T-cell (primary cell): ENCODE measurements at regions not wholly inside any gene's neighbourhood (a gene's known extent, or its start where the extent isn't known, plus 50 kb on each side); places are given as distances from the start of the nearest gene placed in this dataset.

ENCODE experiments used
- ATAC-seq, 4 experiments: fragments of 200-7000 bp in 3 of 4; fragments of 150-1000 bp in 1 of 4; cut with Tn5 transposase; replicated peaks in 1 of 4; 1 replicate in 3 of 4; 2 replicates in 1 of 4; pipeline ENCODE4 v1.10.0; 2021; ENCODE audit warnings: moderate library complexity in 3 of 4, mild to moderate bottlenecking in 2 of 4, moderate number of reproducible peaks in 1 of 4
- CTCF ChIA-PET, 2 donors: fragments of 300-600 bp; sonication (Branson Sonifier 250); formaldehyde crosslinking; loops; one replicate each; lab custom pipeline; 2022; ENCODE audit warnings: antibody characterized with exemption in 2 of 2; lab: Charles Lee
- POLR2A ChIA-PET, 2 donors: fragments of 300-600 bp; sonication (Branson Sonifier 250); formaldehyde crosslinking; loops; one replicate each; lab custom pipeline; 2022; ENCODE audit warnings: antibody characterized with exemption in 2 of 2; lab: Charles Lee
- DNase-seq, 35 experiments: peaks; one replicate each; pipeline versions ENCODE4 v3.0.0 to v3.0.0-alpha.2; 2013 to 2023
- H3K27ac ChIP-seq: one replicate; pipeline ENCODE4 v1.5.1; 2013; ENCODE audit warnings: low read length
- H3K27me3 ChIP-seq, 2 experiments: replicated peaks in 1 of 2; 1 replicate in 1 of 2; 2 replicates in 1 of 2; pipeline versions ENCODE4 v1.6.1 to v1.7.0; 2013; ENCODE audit warnings: low read length in 1 of 2, mixed read lengths in 1 of 2; ENCODE audit not compliant: control insufficient read depth in 2 of 2, insufficient read depth in 2 of 2; ENCODE audit errors: extremely low read depth in 1 of 2
- H3K36me3 ChIP-seq, 2 donors: 1 replicate in 1 of 2; 2 replicates in 1 of 2; pipeline versions ENCODE4 v1.6.1 to v1.7.0; 2013; ENCODE audit warnings: low read length in 1 of 2; ENCODE audit not compliant: control insufficient read depth in 2 of 2, insufficient read depth in 1 of 2; ENCODE audit errors: extremely low read depth in 1 of 2
- H3K4me1 ChIP-seq, 2 experiments: 1 replicate in 1 of 2; 2 replicates in 1 of 2; pipeline versions ENCODE4 v1.6.1 to v1.7.0; 2013; ENCODE audit warnings: low read length in 2 of 2, mixed read lengths in 1 of 2; ENCODE audit not compliant: insufficient read depth in 2 of 2, control insufficient read depth in 1 of 2; ENCODE audit errors: extremely low read depth in 1 of 2
- H3K4me3 ChIP-seq, 2 donors: 1 replicate in 1 of 2; 2 replicates in 1 of 2; pipeline versions ENCODE4 v1.5.1 to v1.7.0; 2013; ENCODE audit warnings: mild to moderate bottlenecking in 2 of 2, low read length in 1 of 2, moderate library complexity in 1 of 2; ENCODE audit not compliant: control insufficient read depth in 1 of 2; ENCODE audit errors: extremely low read depth in 1 of 2
- H3K9me3 ChIP-seq: 2 replicates; pipeline ENCODE4 v1.7.0; 2013
- H3K27ac Mint-ChIP-seq, 2 donors: one replicate each; pipeline ENCODE4 v1.8.0; 2020 to 2021; ENCODE audit warnings: mild to moderate bottlenecking in 2 of 2, mixed read lengths in 2 of 2
- H3K27me3 Mint-ChIP-seq, 2 donors: one replicate each; pipeline ENCODE4 v1.8.0; 2021 to 2022; ENCODE audit warnings: mixed read lengths in 2 of 2
- H3K36me3 Mint-ChIP-seq: one replicate; pipeline ENCODE4 v1.8.0; 2021; ENCODE audit warnings: mixed read lengths
- H3K4me1 Mint-ChIP-seq, 3 donors: one replicate each; pipeline ENCODE4 v1.8.0; 2020 to 2022; ENCODE audit warnings: mixed read lengths in 3 of 3, mild to moderate bottlenecking in 1 of 3
- H3K4me3 Mint-ChIP-seq, 3 donors: one replicate each; pipeline ENCODE4 v1.8.0; 2020 to 2022; ENCODE audit warnings: mild to moderate bottlenecking in 3 of 3, mixed read lengths in 3 of 3, moderate library complexity in 3 of 3
- H3K9me3 Mint-ChIP-seq, 3 donors: one replicate each; pipeline ENCODE4 v1.8.0; 2020 to 2022; ENCODE audit warnings: mixed read lengths in 3 of 3
- WGBS: methylation state at CpG from one replicate; pipeline ENCODE4 v1.1.5; 2013; ENCODE audit warnings: missing lambda C conversion rate; ENCODE audit not compliant: insufficient coverage; 5-methylcytosine and 5-hydroxymethylcytosine counted together

DNA sequence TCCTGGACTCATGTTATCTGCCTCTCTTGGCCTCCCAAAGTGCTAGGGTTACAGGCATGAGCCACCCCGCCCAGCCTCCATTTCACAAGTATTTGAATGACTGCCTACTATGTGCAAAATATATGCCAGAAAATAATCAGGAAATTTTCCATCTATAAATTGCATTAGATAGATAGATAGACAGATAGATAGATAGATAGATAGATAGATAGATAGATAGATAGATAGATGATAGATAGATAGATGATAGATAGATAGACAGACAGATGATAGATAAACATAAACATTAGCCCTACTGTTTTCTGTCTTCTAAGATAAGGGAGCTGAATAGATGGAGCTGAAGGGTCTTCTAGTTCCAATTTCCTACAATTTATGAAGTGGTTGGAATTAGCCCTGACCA is 87.4 kb upstream of the TRIM2 start:
- H3K36me3 Mint-ChIP-seq, result no peaks in the 10 kb centered on the region
- Histone ChIP-seq H3K27me3 (no peaks in the 10 kb centered on the region), H3K36me3 (no peaks in the 10 kb centered on the region), H3K9me3 (no peaks in the 10 kb centered on the region), H3K4me3 (no peak overlapping the region), H3K27ac (peak overlapping the region; percentile 88), H3K4me1 (peaks cover 43 to 62% of the 10 kb centered on the region in 2 experiments)
- H3K9me3 Mint-ChIP-seq, result no peaks in the 10 kb centered on the region
- ChIA-PET CTCF (interaction anchor here (0.6 to 5.4 kb wide), 4 partner anchors 10 to 34 kb away, joined by 3 to 59 read pairs (median 12); no protein-coding TSS in a partner anchor), POLR2A (interaction anchor here in 1 of 2 donors (0.5 kb wide), 1 partner anchor 632 kb away, joined by 3 read pairs; no protein-coding TSS in a partner anchor)
- ATAC-seq, result no peak
- H3K4me1 Mint-ChIP-seq, result peaks cover 0 to 8% (median 0%) of the 10 kb centered on the region in 3 donors
- no peak for DNase-seq
- no peaks in the 10 kb centered on the region for H3K27me3 Mint-ChIP-seq
- H3K27ac Mint-ChIP-seq, result no peak overlapping the region
- no peak overlapping the region for H3K4me3 Mint-ChIP-seq
- no CpG with 5 or more reads among the region's 1 CpG for WGBS

DNA sequence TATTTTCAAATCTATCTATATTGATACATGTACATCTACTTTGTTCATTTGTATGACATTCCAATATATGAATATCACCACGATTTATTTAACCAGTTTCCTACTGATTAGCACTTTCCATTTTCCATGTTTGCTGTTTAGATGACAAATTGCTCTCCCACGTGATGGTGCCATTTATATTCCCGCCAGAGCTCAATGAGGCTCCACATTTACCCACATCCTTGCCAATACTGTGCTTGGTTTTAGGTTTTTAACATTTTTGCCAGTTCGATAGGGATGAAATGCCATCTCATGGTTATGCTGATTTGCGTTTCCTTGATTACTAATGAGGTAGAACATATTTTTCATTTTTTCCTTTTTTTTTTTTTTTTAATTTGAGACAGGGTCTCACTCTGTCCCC is 86.7 kb upstream of the TRIM2 start:
- Mint-ChIP-seq H3K4me1 (peaks cover 0 to 8% (median 0%) of the 10 kb centered on the region in 3 donors), H3K4me3 (no peak overlapping the region), H3K27me3 (no peaks in the 10 kb centered on the region), H3K27ac (no peak overlapping the region), H3K36me3 (no peaks in the 10 kb centered on the region), H3K9me3 (no peaks in the 10 kb centered on the region)
- ATAC-seq (no peak), DNase-seq (no peak)
- POLR2A ChIA-PET, result interaction anchor here in 1 of 2 donors (0.5 kb wide), 1 partner anchor 633 kb away, joined by 3 read pairs; no protein-coding TSS in a partner anchor
- Histone ChIP-seq H3K27me3 (no peaks in the 10 kb centered on the region), H3K4me1 (peaks cover 37 to 54% of the 10 kb centered on the region in 2 experiments), H3K9me3 (no peaks in the 10 kb centered on the region), H3K4me3 (no peak overlapping the region), H3K36me3 (no peaks in the 10 kb centered on the region), H3K27ac (no peak overlapping the region)
- CTCF ChIA-PET, result interaction anchor here (0.6 to 5.4 kb wide), 5 partner anchors 10 to 34 kb away, joined by 3 to 59 read pairs (median 5); no protein-coding TSS in a partner anchor
- no CpG with 5 or more reads among the region's 5 CpGs for WGBS

DNA sequence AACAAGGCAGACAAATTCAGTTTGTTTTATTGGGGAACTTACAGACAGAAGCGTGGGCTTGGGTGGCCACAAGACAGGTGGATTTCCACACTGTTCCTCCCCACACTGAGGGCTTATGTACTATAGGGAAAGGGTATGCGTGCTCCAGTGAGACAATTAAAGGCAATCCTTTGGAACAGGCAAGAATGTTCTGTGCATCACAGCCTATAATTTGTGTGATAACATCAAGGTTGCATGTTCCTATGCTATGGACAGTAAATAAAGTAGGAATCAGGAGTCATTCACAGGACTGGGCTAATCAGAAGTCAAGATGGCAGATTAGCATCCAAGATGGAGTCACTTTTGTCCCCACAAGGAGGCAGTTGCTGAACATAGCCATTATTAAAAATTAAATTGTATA is 84.6 kb upstream of the TRIM2 start:
- Mint-ChIP-seq H3K9me3 (no peaks in the 10 kb centered on the region), H3K36me3 (no peaks in the 10 kb centered on the region), H3K4me3 (no peak overlapping the region), H3K27ac (no peak overlapping the region), H3K27me3 (no peaks in the 10 kb centered on the region), H3K4me1 (peaks cover 0 to 8% (median 0%) of the 10 kb centered on the region in 3 donors)
- H3K36me3 ChIP-seq, result no peaks in the 10 kb centered on the region
- no peak for ATAC-seq
- no peak for DNase-seq
- WGBS, result no CpG with 5 or more reads among the region's 2 CpGs
- no peaks in the 10 kb centered on the region for H3K9me3 ChIP-seq
- CTCF ChIA-PET, result interaction anchor here (1.3 to 1.7 kb wide), 2 partner anchors 34 kb away, joined by 5 read pairs; no protein-coding TSS in a partner anchor
- POLR2A ChIA-PET, result no interaction called here
- H3K27ac ChIP-seq, result no peak overlapping the region
- H3K4me3 ChIP-seq, result no peak overlapping the region
- H3K4me1 ChIP-seq, result peaks cover 23 to 34% of the 10 kb centered on the region in 2 experiments
- H3K27me3 ChIP-seq, result no peaks in the 10 kb centered on the region

DNA sequence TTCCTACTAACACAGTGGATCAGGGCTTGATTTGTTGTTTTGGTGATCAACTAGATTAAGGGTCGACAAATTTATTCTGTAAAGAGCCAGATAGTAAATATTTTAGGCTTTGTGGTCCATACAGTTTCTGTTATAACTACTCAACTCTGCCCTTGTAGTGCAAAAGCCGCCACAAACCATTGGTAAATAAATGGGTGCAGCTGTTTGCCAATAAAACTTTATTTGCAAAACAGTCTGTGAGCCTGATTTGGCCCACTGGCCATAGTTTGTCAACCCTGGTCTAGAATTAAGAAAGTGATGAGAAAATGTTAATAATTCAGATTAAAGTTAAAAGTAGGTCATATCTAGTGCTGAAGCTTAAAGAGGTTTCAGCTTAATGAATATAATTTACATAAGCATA is 84.0 kb upstream of the TRIM2 start:
- H3K9me3 ChIP-seq, result no peaks in the 10 kb centered on the region
- no peaks in the 10 kb centered on the region for H3K27me3 Mint-ChIP-seq
- no peak for ATAC-seq
- POLR2A ChIA-PET, result no interaction called here
- H3K27me3 ChIP-seq, result no peaks in the 10 kb centered on the region
- H3K4me1 Mint-ChIP-seq, result peaks cover 0 to 8% (median 0%) of the 10 kb centered on the region in 3 donors
- CTCF ChIA-PET, result interaction anchor here (1.3 kb wide), 2 partner anchors 35 to 36 kb away, joined by 5 to 8 read pairs; no protein-coding TSS in a partner anchor
- no peak overlapping the region for H3K4me3 ChIP-seq
- no peak overlapping the region for H3K4me3 Mint-ChIP-seq
- no peaks in the 10 kb centered on the region for H3K9me3 Mint-ChIP-seq
- no peaks in the 10 kb centered on the region for H3K36me3 ChIP-seq
- no peak for DNase-seq
- H3K36me3 Mint-ChIP-seq, result no peaks in the 10 kb centered on the region
- H3K4me1 ChIP-seq, result peaks cover 20 to 28% of the 10 kb centered on the region in 2 experiments
- no peak overlapping the region for H3K27ac Mint-ChIP-seq
- WGBS, result no CpG with 5 or more reads among the region's 2 CpGs
- no peak overlapping the region for H3K27ac ChIP-seq

DNA sequence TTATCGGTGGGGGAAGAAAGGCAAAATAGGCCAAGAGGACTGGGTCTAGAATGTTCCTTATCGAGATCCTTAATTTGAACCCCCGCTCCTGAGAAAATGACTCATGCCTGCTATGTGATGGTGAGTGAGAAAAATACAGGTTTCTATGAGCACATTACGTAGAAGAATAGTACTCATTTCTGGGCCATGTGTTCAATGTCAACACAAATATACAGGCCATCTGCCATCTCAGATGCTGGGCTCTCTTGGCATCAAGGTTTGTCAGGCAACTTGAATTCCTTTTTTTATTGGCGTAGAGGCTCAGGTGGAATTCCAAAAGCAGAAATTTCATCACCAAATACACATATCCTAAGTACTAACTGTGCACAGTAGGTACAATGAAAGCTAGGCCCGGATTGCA is 81.4 kb upstream of the TRIM2 start:
- Mint-ChIP-seq H3K4me1 (peaks cover 0 to 12% (median 3%) of the 10 kb centered on the region in 3 donors), H3K9me3 (no peaks in the 10 kb centered on the region), H3K27me3 (no peaks in the 10 kb centered on the region), H3K36me3 (no peaks in the 10 kb centered on the region), H3K4me3 (no peak overlapping the region), H3K27ac (no peak overlapping the region)
- CTCF ChIA-PET, result interaction anchor here in 1 of 2 donors (0.6 kb wide), 1 partner anchor 343 kb away, joined by 3 read pairs; no protein-coding TSS in a partner anchor
- POLR2A ChIA-PET, result no interaction called here
- peaks cover 0 to 10% of the 10 kb centered on the region in 2 experiments for H3K4me1 ChIP-seq
- no peak overlapping the region for H3K4me3 ChIP-seq
- H3K9me3 ChIP-seq, result no peaks in the 10 kb centered on the region
- DNase-seq (no peak), ATAC-seq (no peak)
- no peaks in the 10 kb centered on the region for H3K27me3 ChIP-seq
- no peaks in the 10 kb centered on the region for H3K36me3 ChIP-seq
- no peak overlapping the region for H3K27ac ChIP-seq
- no CpG with 5 or more reads among the region's 6 CpGs for WGBS

DNA sequence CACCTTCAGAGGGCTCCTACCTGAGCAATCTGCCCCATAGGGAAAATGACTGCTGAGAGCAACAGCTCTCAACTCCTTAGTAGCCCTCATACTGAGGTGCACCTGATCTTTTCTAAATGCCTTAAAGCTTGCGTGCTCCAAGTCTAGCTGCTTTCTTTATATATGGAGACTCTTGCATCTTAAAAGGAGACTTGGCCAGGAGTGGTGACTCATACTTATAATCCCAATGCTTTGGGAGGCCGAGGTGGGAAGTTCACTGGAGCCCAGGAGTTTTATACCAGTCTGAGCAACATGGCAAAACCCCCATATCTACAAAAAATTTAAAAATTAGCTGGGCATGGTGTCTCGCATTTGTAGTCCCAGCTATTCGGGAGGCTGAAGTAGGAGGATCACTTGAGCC is 78.1 kb upstream of the TRIM2 start:
- Histone ChIP-seq H3K27me3 (peaks cover 0 to 3% of the 10 kb centered on the region in 2 experiments), H3K4me1 (peaks cover 0 to 3% of the 10 kb centered on the region in 2 experiments), H3K36me3 (no peaks in the 10 kb centered on the region), H3K9me3 (no peaks in the 10 kb centered on the region), H3K27ac (no peak overlapping the region), H3K4me3 (no peak overlapping the region)
- no peak for DNase-seq
- Mint-ChIP-seq H3K4me1 (peaks cover 0 to 5% (median 4%) of the 10 kb centered on the region in 3 donors), H3K27ac (no peak overlapping the region), H3K9me3 (no peaks in the 10 kb centered on the region), H3K4me3 (no peak overlapping the region), H3K27me3 (no peaks in the 10 kb centered on the region), H3K36me3 (no peaks in the 10 kb centered on the region)
- ChIA-PET CTCF (interaction anchor here (0.6 to 5.0 kb wide), 23 partner anchors 11 to 1424 kb away, joined by 3 to 170 read pairs (median 9); no protein-coding TSS in a partner anchor), POLR2A (interaction anchor here in 1 of 2 donors (1.7 kb wide), 1 partner anchor 40 kb away, joined by 4 read pairs; no protein-coding TSS in a partner anchor)
- no peak for ATAC-seq
- WGBS, result no CpG with 5 or more reads among the region's 4 CpGs
